HUES48 (cell line): ENCODE measurements at regions not wholly inside any gene's neighbourhood (a gene's known extent, or its start where the extent isn't known, plus 50 kb on each side); places are given as distances from the start of the nearest gene placed in this dataset.
"Not testable (repeated sequence)": the region's sequence is repeated elsewhere in the genome, so short reads cannot be mapped to it uniquely, and the experiment has no call there.

Source experiments
- H3K27ac ChIP-seq: one replicate; pipeline ENCODE4 v1.7.0; 2013; ENCODE audit warnings: low read depth, low read length, inconsistent platforms
- H3K27me3 ChIP-seq: 2 replicates; pipeline ENCODE4 v1.6.1; 2013; ENCODE audit warnings: mild to moderate bottlenecking, low read length; ENCODE audit not compliant: control insufficient read depth, insufficient read depth
- H3K36me3 ChIP-seq: 2 replicates; pipeline ENCODE4 v1.6.1; 2013; ENCODE audit warnings: low read length; ENCODE audit not compliant: control insufficient read depth, insufficient read depth
- H3K4me1 ChIP-seq: 2 replicates; pipeline ENCODE4 v1.6.1; 2013; ENCODE audit warnings: mild to moderate bottlenecking, low read length; ENCODE audit not compliant: control insufficient read depth, insufficient read depth
- H3K4me3 ChIP-seq: 2 replicates; pipeline ENCODE4 v1.5.1; 2013; ENCODE audit warnings: mild to moderate bottlenecking, low read depth, low read length
- H3K9ac ChIP-seq: 2 replicates; pipeline ENCODE4 v1.6.1; 2013; ENCODE audit warnings: mild to moderate bottlenecking, low read depth, low read length, moderate library complexity
- H3K9me3 ChIP-seq: 2 replicates; pipeline ENCODE4 v1.6.1; 2013; ENCODE audit warnings: low read length; ENCODE audit not compliant: control insufficient read depth, insufficient read depth

DNA sequence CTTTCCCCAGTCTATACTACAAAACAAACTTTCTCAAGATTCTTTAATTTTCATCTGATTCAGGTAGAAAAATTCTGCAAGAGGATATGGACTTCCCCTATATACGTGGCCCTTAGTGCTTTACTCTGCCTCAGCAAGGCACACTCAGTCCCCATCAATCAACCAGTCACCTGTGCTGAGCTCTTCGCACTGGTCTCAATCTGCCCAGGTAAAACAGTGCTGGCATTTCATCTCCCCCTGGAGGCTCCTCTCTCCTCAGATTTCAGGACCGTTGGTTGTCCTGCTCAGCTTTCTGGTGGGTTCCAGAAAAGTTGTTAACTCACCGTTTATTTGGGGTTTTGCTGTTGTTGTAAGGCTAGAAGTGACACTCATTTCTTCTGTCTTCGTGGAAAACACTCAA lies 518.1 kb downstream of the TRIML1 start:
- H3K27ac ChIP-seq, result no peak overlapping the region
- H3K4me3 ChIP-seq, result no peak overlapping the region
- H3K9ac ChIP-seq, result no peak overlapping the region
- no peaks in the 10 kb centered on the region for H3K36me3 ChIP-seq
- H3K9me3 ChIP-seq, result no peaks in the 10 kb centered on the region
- no peaks in the 10 kb centered on the region for H3K4me1 ChIP-seq
- H3K27me3 ChIP-seq, result no peaks in the 10 kb centered on the region

DNA sequence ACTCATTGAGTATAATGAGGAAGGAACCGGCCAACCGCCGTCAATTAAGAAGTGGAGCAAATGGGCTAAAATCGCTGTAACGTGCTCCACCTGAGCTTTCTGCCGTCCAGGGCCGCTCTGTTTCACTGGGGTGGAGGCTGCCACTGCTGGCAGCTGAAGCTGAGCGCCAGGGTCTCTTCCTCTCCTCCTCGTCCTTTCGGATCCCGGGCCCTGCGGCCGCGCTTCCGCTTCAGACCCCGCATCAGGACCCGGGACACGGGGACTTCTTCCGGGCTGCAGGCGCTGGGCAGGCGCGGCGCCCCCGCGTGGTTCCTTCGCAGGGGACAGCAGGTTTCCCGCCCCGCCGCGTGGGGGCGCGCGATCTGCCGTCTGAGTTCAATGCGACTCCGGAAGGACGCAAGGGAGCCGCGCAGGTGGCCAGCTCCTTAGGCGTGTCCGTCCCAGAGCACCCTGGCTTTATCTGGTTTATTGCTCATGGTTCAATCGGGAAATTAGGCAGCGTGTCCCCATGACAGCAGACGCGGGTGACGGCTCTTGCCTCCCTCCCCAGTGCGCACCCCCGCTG lies 519.8 kb downstream of the TRIML1 start:
- Histone ChIP-seq H3K27ac (no peak overlapping the region), H3K4me1 (no peaks in the 10 kb centered on the region), H3K4me3 (no peak overlapping the region), H3K9me3 (no peaks in the 10 kb centered on the region), H3K27me3 (no peaks in the 10 kb centered on the region), H3K9ac (no peak overlapping the region), H3K36me3 (no peaks in the 10 kb centered on the region)

DNA sequence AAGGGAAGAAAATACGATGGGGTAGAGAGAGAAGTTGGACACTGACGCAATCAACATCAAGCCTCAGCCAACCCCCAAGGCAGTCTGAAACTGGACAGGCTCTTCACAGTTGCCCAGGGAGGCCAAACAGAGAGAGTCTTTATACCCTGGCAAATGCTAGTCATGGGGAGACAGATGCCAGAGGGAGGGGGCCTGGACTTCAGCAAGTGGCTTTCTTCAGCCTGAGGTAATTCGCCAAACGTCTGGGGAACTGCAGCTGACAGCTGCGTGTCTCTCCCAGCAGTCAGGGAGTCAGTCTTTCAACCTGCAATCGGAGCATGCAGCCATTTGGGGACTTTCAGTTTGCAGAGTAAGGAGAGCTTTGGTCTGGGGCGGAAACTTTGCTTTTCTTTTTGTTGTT lies 521.6 kb downstream of the TRIML1 start:
- H3K4me3 ChIP-seq, result no peak overlapping the region
- no peaks in the 10 kb centered on the region for H3K27me3 ChIP-seq
- no peak overlapping the region for H3K9ac ChIP-seq
- no peak overlapping the region for H3K27ac ChIP-seq
- no peaks in the 10 kb centered on the region for H3K4me1 ChIP-seq
- no peaks in the 10 kb centered on the region for H3K9me3 ChIP-seq
- H3K36me3 ChIP-seq, result no peaks in the 10 kb centered on the region

DNA sequence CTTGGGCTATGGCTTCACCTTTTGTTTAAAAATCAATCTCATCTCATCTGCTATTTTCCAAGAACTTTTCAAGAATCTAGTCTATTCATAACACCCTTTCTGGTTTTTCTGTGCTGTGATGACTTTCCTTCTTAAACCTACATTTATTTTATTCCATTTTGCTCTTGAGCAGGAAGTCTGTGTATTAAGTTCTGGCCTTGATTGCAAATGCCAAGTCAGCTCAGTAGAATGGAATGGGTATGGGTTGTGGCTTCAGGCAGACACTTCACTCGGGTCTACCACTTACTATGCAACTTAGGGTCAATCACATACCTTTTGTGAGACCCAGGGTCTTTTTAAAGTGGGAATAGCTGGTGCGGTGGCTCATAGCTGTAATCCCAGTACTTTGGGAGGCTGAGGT lies 522.3 kb downstream of the TRIML1 start:
- no peak overlapping the region for H3K9ac ChIP-seq
- H3K4me1 ChIP-seq, result no peaks in the 10 kb centered on the region
- no peaks in the 10 kb centered on the region for H3K27me3 ChIP-seq
- no peak overlapping the region for H3K4me3 ChIP-seq
- H3K36me3 ChIP-seq, result no peaks in the 10 kb centered on the region
- no peaks in the 10 kb centered on the region for H3K9me3 ChIP-seq
- H3K27ac ChIP-seq, result no peak overlapping the region

DNA sequence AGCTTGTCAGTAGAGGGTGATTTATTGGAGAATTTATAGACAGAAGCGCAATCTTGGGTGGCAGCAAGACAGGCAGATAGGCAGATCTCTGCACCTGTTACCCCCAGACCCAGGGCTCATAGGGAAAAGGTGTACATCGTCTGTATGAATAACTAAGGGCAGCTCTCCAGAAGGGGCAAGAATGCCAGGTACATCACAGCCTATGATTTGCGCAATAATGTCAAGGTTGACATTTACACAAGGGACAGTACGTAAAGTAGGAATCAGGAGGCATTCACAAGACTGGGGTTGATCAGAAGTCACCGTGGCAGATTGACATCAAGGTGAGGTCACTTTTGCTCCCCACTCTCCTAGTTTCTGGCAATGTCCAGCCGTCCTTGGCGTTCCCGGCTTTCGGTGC lies 524.1 kb downstream of the TRIML1 start:
- H3K4me3 ChIP-seq, result no peak overlapping the region
- H3K9me3 ChIP-seq, result no peaks in the 10 kb centered on the region

DNA sequence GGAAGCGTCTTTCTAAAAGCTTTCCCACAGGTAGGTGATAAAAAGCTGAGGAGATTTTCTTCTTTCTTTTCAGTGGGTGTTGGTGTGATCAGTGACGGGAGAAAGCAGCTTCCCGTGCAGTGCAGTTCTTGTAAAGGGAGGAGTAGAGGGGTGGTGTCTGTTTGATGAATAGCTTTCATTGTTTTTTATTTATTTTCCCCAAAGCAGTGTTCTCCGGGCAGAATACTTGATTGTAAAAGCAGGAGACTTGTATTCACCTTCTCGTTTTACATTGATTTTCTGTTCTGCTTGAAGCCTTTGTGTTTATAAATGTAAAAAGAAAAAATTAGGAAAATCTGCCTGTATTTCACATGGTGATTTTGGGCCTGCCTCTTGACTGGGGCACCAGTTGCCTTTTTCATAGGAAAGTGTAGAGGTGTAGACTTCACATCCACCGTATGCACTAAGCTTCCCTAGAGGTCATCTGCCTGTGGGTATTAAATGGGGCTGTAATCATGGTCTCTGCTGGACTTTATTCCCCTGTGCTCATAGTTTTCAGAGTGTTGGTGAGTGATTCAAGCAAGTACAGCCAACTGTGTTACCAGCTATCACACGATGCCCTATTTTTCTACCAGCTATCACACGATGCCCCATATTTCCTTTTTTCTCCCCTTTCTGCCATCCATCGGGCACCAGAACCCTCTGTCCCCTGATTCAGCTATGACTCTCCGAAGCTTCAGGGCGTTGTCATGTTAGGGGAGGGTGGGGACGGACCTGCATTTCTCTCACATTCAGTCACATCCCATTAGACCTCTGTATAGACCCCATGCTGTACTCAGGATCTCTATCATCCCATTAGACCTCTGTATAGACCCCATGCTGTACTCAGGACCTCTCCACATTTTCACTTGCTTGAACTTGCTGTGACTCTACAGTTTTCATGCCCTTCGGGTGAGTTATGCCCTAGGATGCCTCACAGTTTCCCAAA lies 526.5 kb downstream of the TRIML1 start:
- Histone ChIP-seq H3K4me3 (no peak overlapping the region), H3K9ac (no peak overlapping the region), H3K9me3 (no peaks in the 10 kb centered on the region), H3K27ac (no peak overlapping the region), H3K27me3 (no peaks in the 10 kb centered on the region), H3K4me1 (no peaks in the 10 kb centered on the region), H3K36me3 (no peaks in the 10 kb centered on the region)

More for the DNA sequence above, 524.1 kb downstream of the TRIML1 start:
- no peak overlapping the region for H3K9ac ChIP-seq
- no peaks in the 10 kb centered on the region for H3K27me3 ChIP-seq
- no peaks in the 10 kb centered on the region for H3K4me1 ChIP-seq
- H3K36me3 ChIP-seq, result no peaks in the 10 kb centered on the region
- no peak overlapping the region for H3K27ac ChIP-seq

DNA sequence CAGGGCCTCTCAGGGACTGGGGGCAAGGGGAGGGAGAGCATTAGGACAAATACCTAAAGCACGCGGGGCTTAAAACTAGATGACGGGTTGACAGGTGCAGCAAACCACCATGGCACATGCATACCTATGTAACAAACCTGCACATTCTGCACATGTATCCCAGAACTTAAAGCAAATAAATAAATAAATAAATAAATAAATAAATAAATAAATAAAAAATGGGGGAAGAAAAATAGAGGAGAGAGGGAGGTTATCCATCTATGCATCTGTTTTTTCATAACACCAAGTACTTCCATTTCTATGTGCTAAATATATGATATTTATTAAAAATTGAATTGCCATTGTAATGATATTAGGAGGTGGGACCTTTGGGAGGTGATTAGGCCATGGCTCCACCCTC lies 539.5 kb downstream of the TRIML1 start:
- H3K4me3 ChIP-seq, H3K36me3 ChIP-seq, H3K27ac ChIP-seq, H3K9ac ChIP-seq, H3K9me3 ChIP-seq, H3K27me3 ChIP-seq: not testable (repeated sequence)
- H3K4me1 ChIP-seq, result peaks cover 11% of the 10 kb centered on the region; the same call in 1 of the 2 replicates

DNA sequence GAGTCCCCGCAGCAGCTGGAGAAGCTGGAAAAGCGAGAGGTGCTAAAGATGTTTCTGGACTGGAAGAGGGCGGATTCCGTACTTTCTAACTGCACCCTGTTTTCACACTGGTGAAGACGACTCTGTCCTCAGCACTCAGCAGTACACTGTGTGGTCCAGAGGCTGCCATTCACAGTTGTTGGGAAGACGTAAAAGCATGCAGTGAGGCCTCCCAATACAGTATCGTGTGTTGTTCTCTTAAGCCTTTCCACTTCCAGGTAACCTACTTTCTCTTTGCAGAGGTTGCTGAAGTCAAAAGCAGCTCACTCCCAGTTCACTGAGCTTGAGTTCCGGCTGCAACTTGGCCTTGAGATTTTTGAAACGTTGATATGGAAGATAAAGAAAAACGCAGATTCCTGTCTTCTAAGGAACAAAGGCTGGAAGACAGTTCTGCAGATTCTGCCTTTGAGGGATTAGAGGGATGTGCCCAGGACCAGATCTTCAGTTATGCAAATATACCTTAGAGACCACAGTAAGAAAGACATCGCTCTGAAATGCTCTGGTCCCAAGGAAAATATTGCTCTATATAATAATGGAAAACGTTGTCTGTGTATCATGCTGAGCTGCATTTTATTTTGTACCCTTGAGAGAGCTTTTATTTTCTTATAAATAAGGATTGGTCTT lies 540.9 kb downstream of the TRIML1 start:
- Histone ChIP-seq H3K27me3 (no peaks in the 10 kb centered on the region), H3K36me3 (no peaks in the 10 kb centered on the region), H3K9me3 (no peaks in the 10 kb centered on the region), H3K4me3 (no peak overlapping the region), H3K27ac (no peak overlapping the region), H3K4me1 (peaks cover 11% of the 10 kb centered on the region; the same call in 1 of the 2 replicates), H3K9ac (no peak overlapping the region)

DNA sequence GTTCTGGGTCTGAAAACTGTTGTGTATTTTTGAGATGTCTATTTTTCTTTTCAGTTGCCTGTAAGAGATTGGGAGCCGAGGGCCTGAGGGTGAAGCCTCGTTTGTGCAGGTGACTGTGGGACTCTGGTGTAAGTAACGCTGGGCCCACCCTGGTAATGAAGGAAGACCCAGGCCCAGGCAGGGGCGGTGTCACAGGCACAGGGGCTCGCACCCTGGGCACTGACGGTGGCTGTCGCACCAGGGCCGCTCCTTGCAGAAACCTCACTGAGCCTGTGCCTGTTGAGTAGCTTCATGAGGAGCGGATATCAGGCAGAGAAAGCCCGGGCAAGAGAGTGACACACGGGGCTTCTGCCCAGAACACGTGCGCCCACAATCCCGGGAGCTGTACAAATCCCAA lies 541.4 kb downstream of the TRIML1 start:
- Histone ChIP-seq H3K4me3 (no peak overlapping the region), H3K9ac (no peak overlapping the region), H3K36me3 (no peaks in the 10 kb centered on the region), H3K9me3 (no peaks in the 10 kb centered on the region), H3K27ac (no peak overlapping the region), H3K27me3 (no peaks in the 10 kb centered on the region), H3K4me1 (peaks cover 11% of the 10 kb centered on the region; the same call in 1 of the 2 replicates)

DNA sequence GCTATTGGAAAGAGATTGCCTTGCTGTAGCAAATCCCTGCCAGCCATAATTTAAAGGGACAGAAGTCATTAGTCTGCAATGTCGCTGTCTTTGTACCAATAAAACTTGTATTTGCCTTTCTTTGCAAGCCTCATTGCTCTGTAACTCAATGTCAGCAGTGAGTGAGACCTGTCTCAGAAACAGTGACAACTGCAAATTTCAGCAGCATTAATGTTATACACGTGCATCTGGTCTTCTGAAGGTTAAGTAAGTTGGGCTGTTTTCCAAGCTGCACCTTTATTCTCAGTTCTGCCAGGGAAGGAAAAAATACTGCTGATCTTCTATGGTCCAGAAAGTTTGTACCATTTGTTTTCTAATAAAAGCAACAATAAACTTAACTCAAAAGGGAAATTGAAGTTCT lies 543.1 kb downstream of the TRIML1 start:
- H3K4me1 ChIP-seq, result peaks cover 11% of the 10 kb centered on the region; the same call in 1 of the 2 replicates
- H3K9ac ChIP-seq, result no peak overlapping the region
- no peaks in the 10 kb centered on the region for H3K27me3 ChIP-seq
- no peaks in the 10 kb centered on the region for H3K36me3 ChIP-seq
- no peaks in the 10 kb centered on the region for H3K9me3 ChIP-seq
- no peak overlapping the region for H3K27ac ChIP-seq
- H3K4me3 ChIP-seq, result no peak overlapping the region

DNA sequence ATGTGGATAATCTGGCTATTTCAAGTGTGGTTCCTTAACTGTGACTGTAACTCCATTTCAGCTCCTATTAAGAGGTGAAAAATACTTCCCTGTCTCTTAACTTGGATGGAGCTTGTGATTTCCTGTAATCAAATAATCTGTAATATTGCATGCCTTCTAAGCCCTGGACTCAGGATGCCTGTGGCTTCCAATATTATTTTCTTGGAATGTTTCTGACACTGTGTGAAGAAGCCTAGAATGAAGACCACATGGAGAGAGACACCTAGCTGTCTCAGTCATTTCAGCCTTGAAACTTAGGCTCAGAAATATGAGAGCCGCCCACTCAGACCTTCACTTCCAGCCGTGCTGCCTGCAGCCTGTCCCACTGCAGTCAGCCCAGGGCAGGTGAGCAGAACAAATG lies 544.3 kb downstream of the TRIML1 start:
- H3K36me3 ChIP-seq, result no peaks in the 10 kb centered on the region
- H3K4me1 ChIP-seq, result peaks cover 11% of the 10 kb centered on the region; the same call in 1 of the 2 replicates
- no peaks in the 10 kb centered on the region for H3K9me3 ChIP-seq
- H3K4me3 ChIP-seq, result no peak overlapping the region
- no peaks in the 10 kb centered on the region for H3K27me3 ChIP-seq
- H3K27ac ChIP-seq, result no peak overlapping the region
- H3K9ac ChIP-seq, result no peak overlapping the region
